Activated CD4-positive, alpha-beta T cell treated with anti-CD3 and anti-CD28 coated beads, Interleukin-2, amount 50 U/mL, for 48 hours (primary cell): ENCODE measurements at regions not wholly inside any gene's neighbourhood (a gene's known extent, or its start where the extent isn't known, plus 50 kb on each side); places are given as distances from the start of the nearest gene placed in this dataset.

Experiments
- DNase-seq, 2 experiments: peaks; one replicate each; pipeline ENCODE4 v3.0.0-alpha.2; 2020

DNA sequence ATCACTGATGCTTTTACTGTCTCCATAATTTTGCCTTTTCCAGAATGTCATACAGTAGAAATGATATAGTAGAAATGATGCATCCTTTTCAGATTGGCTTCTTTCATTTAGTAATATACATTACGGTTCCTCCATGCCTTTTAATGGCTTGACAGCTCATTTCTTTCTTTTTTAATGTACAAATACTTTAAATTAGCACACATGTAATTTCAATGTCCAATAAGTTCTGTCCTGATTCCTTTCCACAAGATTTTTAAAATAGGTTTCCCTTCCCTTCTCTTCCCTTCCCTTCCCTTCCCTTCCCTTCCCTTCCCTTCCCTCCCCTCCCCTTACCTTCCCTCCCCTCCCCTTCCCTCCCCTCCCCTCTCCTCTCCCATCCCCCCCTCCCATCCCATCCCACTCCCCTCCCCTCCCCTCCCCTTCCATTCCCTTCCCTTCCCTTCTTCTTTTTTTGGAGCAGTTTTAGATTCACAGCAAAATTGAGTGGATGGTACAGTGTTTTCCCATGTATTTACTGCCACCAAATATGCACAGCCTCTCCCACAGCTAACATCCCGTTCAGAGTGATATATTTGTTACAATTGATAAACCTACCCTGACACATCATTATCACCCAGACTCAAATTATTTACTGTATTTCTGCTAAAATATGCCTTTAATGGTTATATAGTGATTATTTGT is 398.8 kb downstream of the RNF144B start:
- no peak for DNase-seq

DNA sequence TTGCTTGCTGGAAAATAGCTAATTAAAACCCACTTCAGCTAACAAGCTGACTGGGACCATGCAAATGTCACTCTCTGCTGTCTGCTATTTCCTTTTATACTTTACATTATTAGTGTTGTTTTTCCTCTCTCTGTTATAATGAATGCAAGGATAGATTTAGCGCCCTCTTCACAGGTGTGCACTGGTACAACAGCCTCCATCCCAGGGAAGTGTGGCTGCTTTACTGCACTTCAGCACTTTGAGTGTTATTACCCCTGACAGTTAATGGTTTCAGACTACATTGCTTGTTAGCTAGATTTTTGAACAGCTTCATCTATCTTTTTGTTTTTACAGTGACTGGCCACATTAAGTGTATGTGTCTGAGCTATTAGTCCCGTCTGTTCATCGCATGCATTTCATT is 405.7 kb downstream of the RNF144B start:
- DNase-seq = no peak

DNA sequence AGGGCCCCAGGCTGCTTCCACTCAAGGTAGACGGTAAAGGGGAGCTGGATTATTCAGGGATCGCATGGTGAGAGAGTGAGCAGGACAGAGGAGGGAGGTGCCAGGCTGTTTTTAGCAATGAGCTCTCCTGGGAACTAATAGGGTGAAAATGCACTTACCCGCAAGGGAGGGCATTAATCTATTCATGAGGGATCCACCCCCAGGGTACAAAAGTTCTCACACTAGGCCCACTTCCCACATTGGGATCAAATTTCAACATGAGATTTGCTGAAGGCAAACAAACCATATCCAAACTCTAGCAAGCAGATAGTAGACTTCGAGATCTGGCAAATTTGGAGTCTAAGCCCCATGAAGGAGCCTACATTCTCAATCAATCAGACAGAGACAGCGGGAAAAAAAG is 408.6 kb downstream of the RNF144B start:
- no peak for DNase-seq

DNA sequence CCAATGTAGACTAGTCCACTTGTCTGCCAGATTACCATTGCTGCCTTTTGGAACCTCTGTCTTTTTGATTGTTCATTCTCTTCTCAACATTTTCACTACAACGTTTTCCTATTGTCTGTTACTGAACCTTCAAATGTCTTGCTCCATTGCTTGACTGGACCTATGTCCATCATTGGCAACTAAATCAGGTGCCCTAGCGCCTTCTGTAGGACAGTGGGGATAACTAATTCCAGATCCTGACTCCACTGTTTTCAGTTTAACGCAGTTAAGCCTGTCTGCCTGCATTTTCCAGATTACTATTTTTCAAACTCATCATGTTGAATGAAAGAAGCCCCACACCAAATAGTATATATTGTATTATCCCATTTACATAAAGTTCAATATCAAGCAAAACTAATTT is 433.6 kb downstream of the RNF144B start:
- no peak for DNase-seq

DNA sequence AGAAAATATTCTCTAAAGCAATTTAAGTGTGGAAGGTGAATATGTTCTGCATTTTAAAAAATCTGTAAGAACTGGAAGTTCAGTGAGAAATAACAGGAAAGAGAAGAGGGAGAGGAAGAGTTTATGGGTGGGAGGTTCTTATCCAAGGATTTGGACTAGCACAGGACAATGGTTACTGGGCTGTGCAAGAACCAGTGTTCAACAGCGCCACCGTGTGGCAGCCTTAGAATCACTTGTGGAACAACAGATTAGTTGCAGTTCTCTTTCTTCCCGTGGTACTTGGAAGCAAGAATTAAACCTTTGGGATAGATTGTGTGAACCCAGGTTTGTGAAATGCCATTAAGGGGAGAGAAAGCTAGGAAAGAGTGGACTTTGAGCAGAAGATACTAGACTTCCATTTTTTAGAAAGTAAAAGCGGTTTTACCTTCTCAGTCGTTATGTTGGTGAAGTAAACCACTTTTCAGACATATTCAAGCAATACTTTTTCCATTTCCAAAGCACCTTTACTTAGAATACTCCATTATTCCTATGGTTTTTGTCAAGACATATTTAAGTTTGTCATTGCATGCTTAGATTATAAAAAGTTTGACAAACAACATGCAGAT is 436.7 kb downstream of the RNF144B start:
- DNase-seq = peak; percentile 63 to 70

DNA sequence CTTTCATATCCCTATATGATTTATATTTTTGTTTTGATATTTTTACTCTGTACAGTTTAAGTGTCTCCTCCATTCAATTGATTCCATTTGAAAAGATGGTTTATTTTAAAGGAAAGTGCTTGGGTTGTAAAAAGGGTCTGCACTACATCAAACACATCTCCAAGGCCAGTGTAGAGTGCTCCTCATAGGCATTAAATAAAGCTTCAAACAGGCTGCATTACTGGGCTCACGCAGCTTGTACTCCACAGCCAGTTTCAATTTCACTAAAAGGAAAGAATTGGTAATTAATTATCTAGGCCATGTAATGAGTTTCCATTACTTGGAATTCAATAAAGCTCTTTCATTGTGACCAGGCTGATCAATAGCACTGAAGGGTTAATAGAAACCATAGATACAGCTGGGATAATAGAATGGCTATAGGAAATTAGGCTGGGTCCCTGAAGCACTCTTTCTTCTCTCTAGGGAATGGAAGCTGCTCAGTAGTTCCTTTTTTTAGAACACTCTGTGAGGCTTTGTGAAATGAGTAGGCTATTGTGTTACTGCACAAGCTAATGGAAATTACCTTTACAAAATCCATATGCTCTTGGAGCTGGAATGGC is 442.2 kb downstream of the RNF144B start:
- no peak for DNase-seq

DNA sequence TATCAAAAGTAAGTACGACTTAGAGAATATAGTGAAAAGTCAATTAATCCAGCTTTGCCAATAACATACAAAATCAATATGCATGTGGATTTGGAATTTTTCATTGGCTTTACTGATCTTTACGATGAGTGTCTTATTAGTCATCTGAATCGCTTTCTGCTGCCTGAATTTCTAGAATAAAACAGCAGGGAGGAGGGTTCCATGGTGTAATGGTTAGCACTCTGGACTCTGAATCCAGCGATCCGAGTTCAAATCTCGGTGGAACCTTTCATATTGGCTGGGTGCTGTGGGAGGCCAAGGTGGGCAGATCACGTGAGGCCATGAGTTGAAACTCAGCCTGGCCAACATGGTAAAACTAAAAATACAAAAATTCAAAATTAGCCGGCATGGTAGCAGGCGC is 448.8 kb downstream of the RNF144B start:
- no peak for DNase-seq

DNA sequence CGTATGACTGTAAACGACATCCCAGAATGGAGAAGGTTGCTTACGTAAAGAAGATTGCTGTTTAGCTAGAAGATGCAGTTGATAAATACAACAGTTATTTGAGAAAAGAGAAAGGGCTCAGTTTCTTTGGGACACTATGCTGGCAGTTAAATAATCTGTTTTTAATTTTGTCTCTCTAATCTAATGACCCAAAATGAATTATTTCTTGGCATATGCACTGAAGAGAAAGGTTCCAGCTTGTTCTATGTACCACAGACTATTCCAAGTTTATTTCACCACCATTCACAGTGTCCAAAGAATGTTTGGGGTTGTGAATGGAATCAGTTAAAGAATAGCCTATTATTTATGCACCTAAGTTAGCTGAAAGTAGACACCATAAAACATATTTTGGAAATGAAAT is 449.9 kb downstream of the RNF144B start:
- DNase-seq = no peak

DNA sequence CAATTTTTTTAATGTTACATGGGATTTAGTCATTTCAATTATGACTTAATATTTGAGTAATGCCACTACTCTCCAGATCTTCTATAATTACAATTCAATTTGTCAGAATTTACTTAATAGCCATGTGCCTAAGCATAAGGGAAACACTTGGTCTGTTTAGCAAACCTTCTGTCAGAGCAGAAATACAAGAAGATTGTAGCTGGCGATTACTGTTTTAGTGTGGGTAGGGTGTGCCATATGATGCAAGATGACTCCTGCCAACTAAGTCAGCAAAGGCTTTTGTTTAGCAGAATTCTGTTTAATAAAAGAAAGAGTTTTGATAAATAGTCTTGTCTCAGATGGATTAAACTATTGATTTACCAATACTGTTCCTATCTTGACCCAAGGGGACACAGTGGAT is 455.4 kb downstream of the RNF144B start:
- no peak for DNase-seq

DNA sequence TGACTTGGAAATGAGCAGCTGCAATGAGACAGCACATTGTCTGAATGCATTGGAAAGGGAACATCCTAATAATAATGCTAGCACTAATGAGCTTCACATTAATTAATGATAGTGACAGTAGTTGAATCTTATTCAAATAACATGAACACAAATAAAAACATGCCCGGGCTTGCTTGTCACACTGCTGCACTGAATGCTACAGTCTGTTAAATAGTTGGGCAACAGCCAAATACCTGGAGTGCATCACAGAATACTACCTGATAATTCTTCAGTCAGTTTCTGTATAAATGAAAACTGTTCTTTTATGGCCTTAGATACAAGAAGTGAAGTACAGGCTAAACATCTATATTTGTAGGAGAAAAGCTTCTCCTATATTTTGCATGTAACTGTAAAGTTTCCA is 458.7 kb downstream of the RNF144B start:
- DNase-seq = no peak

DNA sequence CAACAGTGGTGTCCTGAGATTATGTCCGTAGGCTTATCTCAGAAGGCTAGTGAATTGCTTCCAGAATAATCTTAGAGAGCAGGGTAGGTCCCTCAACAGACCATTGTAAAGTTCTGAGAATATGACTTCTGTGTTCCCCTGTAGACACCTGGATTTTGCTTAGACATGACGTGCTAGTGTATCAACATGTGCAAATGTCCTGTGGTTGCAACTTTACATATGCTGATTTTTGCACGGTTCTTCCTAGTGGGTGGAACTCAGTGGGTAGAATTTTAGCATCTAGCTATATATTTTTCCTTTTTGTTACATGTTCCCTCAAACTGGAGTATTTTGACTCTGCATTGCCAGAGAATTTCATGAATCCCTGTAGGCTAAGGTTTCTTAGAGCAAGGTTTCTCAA is 459.2 kb downstream of the RNF144B start:
- no peak for DNase-seq

DNA sequence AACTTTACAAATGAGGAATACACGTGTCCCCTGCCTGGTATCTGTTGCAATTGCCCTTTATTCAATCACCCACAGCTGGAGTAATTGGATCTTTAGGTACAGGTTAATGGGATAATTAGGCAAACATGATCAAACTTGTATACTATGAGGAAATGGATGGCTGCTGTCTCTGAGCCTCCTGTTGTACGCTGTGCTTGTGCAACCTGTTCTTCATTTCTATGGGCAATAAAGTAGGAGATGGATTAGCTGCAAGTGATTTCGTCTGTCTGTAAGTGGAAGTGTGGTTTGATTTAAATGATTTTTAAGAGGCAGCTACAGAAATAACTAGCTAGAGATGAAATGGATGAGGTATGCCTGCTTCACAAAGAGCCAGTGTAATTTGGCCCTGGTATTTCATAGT is 474.1 kb downstream of the RNF144B start:
- DNase-seq = no peak

DNA sequence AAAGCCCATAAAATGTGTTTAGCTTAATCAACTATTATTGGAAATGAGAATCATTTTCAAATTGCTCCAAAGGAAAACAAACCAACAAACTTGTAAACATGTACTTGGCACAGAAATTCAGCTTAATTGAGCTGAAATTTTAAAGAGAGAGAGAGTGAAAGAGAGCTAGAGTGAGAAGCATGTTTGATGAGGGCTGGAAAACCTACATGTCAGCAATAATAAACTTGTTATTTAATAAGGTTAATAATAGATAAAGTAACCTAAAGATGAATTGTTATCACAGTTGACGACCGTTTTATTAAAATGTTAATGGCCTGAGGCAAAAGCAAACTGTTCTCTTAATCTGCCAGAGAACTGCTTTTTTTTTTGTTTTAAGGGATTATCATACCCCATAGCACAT is 496.1 kb downstream of the RNF144B start:
- DNase-seq = no peak

DNA sequence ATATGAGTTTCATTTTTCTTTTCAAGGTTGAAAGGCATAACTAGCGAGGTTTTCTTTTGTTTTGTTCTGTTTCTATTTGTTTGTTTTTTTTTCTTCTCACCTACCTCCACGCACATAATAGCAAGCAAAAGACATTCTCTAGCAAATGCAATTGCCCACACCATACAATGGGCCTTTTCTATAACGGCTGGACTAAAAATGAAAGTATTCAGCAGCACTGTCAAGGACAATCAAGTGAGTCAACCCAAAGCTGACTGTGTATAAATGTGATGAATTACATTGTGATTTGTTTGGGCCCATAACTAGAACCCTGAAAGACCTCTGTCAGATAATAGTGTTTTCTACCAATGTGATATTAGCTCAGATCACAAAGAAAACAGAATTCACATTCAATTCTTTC is 496.7 kb downstream of the RNF144B start:
- no peak for DNase-seq

DNA sequence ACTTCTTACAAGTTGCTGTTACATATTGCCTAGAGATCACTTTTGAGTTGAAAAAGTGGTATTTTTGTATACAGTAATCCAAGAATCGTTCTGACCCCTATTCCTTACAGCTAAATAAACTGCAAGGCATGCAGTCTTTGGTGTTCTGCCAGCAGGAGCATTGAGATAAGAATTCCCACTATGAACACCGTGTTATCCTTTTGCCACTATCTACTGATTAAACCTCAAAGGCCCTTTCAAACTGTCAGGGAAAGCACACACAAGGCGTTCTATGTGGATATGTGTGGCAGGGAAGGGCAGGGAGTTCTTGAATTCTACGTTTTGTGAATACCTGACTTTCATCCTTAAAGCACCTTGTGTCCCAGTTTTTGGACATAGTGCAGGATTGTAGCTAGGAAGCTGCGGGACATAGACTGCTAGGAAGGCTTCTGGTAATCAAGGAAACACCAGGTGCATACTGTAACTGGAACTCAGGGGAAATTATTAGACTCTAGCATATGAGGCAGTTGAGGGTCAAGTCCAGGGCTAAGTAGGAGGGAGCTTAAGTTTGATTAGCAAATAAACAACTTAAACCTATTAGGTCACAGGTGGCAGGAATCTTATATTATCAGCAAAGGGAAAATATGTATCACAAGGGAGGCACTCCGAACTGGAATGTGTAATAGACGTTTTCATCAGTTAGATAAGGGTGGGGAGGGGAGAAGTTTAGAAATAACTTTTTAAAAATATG is 506.6 kb downstream of the RNF144B start:
- no peak for DNase-seq

DNA sequence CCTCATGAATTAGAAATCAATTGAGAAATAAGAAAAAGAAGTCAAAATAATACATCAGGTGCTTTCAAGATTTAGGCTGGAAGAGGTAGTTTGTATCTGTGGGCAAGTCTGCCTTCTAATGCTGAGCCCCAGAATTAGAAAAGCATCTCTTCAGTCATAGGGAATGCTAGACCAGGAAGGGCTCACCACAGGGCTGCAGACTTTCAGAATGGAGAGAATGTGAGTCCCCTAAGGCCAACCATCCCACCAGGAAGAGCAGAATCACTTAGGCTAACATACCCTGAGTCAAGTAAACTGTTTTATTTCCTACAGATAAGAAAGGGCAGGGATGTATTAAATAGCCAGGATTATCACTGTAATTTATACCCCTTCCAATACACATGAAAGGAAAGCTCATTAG is 510.2 kb downstream of the RNF144B start:
- no peak for DNase-seq

DNA sequence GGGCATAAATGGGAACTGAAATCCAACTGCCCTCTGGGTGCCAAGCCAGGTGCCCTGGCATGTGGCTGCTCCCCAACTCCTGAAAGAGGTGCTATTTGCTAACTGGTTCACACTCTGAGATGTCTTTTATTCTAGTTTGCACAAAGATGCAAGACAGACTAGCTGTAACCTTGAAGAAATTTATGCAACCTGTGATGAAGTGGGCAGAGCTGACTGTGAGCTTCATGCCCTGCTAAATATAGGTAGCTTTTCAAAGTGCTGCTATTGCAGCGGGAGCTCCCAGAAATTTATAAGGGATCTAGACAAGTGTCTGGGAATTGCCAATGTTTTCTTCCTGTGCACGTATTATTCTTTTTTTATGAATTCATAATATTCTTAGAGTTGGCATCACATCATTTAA is 517.5 kb downstream of the RNF144B start:
- DNase-seq = no peak

DNA sequence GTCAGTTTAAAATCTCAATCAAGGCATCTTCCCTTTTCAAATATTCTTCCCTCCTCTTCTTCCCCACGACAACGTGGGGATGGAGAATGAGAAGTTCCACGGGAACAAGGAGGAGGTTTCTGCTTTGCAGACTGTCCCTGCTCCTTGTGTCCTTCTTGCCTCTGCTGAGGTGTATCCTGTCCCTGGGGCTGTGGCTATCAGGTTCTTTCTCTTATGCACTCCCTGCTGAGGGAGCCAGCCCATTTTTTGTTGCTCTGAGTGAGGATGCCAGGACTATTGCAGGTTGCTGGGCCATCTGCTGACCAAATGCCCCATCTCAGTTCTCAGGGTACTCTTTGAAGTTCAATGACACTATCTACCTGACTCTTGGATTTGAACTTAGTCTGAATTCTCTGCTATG is 533.6 kb downstream of the RNF144B start:
- DNase-seq = no peak

DNA sequence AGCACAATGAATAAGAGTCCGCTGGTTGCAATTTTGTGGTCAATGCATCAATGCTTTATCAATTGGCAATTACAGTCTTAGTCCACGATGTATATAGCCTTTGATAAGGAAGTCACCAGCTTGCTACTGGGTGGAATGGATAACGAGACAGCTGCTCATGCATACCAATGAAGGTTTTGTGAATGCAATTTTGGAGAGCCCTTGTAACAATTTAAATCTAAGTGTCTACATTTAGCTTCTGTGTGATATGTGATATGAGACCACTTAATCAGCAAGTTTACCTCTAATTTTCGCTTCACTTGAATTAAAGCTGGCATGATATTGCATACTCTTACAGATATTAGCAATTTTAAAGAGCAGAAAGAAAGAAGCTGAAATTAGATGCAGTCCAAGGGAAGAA is 543.9 kb downstream of the RNF144B start:
- no peak for DNase-seq

DNA sequence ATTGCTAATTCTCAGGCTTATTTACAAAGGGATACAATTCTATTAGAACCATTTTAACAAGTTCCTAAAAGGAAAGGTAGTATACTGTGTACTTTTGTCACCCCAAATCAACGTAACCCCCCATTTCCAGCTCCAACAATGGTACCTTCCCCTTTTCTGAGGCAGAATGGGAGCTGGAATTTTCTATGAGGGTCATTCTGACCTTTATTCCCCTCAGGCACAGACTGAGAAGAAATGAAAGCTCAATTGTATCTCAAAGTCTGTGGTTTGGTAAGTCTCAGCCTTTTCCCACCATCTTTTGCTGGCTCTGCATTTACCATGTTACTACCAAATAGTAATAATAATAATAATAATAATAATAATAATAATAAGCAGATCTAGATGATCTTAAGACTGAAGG is 571.0 kb downstream of the RNF144B start:
- DNase-seq = no peak

DNA sequence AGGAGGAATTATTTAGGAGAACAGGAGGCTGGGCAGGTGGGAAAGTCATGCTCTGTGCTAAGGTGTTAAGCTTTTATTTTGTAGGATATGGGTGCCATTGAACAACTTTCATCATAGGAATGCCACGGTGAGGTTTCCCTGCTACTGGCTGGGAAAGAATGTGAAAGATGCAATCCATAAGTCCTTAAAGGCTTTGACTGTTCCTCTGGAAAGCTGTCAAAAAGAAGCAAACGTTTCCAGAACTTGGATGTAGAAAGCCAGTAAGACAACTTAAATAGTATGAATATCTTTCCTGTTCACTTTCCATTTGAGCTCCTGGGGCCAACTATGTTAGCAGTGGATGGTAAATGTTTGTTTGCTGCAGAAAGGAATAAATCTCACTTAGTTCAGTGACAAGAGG is 574.4 kb downstream of the RNF144B start:
- DNase-seq = no peak

DNA sequence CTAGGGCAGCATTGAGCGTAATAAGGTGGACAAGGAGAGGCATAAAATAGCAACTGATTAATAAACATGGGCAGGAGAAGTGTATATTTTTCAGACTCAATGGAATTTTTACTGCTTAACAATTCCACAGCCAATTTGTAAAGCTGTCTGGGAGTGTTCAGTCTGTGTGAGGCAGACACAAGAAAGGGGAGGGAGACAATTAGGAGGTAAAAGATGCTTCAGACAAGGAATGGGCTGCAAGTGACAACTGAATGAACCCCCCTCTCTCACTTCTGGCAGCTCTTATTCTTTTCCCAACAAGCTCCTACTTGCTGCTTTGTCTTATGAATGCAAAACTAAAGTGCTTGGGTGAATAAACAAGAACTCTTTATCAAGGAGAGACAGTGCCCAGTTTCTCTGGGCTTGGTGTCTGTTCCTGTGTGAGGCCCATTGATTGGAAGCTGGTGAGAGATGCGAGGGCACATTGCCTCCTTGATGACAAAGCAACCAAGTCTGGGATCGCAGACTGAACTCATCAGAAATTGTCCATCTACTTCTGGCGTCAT is 575.3 kb downstream of the RNF144B start:
- DNase-seq = no peak

DNA sequence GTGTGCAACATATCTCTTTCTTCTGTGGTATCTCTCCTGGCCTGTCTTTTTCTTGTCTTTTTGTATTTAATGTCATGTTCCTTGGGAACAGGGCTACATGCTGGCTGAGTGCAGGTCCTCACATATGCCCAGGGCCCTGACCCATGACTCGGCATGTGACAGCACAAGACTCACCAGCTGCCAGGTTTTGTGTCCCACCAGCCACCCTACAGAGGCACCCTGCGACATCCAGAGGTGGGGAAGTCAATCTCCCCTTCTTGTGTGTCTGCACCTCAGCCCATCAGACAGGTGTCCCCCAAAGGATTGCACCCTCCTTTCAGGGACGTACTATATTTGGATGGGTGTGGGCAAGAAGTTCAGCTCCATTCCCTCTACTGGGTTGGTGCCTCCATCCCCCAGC is 576.3 kb downstream of the RNF144B start:
- DNase-seq = no peak

DNA sequence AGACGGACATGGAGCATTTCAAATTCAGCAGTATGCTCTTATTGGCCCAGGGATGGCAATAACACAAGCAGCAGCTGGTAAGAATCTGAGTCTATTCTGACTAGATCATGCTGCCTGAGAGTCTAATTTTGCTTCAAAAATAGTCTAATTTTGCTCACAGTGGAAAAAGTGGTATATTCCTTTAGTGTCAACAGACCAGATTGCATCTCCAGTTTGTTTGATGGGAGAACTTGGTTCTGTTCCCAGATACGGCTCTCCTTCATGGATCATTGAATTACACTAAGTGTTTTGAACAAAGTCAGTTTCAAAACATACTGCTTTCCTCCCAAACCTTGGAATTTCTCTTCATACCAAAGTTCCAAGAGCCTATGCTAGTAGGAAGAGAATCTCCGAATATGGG is 586.1 kb downstream of the RNF144B start:
- DNase-seq = no peak
